GM12878 (cell line): ENCODE measurements at regions not wholly inside any gene's neighbourhood (a gene's known extent, or its start where the extent isn't known, plus 50 kb on each side); places are given as distances from the start of the nearest gene placed in this dataset.

Experiments used
- ATAC-seq: fragments of 200-7000 bp; cut with Tn5 transposase; 3 replicates; pipeline ENCODE4 v1.9.1; 2020; ENCODE audit warnings: mild to moderate bottlenecking, moderate library complexity
- BruUV-seq: library from RNA; stranded (reverse); fragments of 400-500 nt; replicated peaks from 2 replicates; lab custom pipeline; 2021; lab: Mats Ljungman, UMichigan
- CTCF ChIA-PET: fragments of 300-600 bp; sonication (Branson Sonifier 250); formaldehyde crosslinking; extraction: SDS; loops from one replicate; lab custom pipeline; 2021; ENCODE audit warnings: inconsistent platforms; lab: Yijun Ruan, JAX
- POLR2A ChIA-PET: fragments of 350-600 bp; formaldehyde crosslinking; extraction: SDS; loops from one replicate; lab custom pipeline; 2021; ENCODE audit warnings: inconsistent platforms; lab: Charles Lee
- RAD21 ChIA-PET: fragments of 300-600 bp; sonication (Branson Sonifier 250); formaldehyde crosslinking; loops from one replicate; lab custom pipeline; 2023; ENCODE audit warnings: antibody characterized with exemption; ENCODE audit not compliant: unreplicated experiment; lab: Charles Lee
- SMC1A ChIA-PET: fragments of 300-600 bp; sonication (Branson Sonifier 250); formaldehyde crosslinking; loops from one replicate; lab custom pipeline; 2023; ENCODE audit not compliant: unreplicated experiment, uncharacterized antibody; lab: Charles Lee
- DNase-seq: peaks from one replicate; pipeline ENCODE4 v3.0.0-alpha.2; 2011; ENCODE audit warnings: low read depth, low spot score
- FAIRE-seq: peaks from 3 replicates; lab custom pipeline; 2011; peaks lifted over from hg19 to GRCh38; lab: Jason Lieb, UNC
- H2AFZ ChIP-seq: 2 replicates; pipeline ENCODE4 v1.6.0; 2011; ENCODE audit warnings: low read depth, low read length, control low read depth; ENCODE audit not compliant: control insufficient read depth
- H3K27ac ChIP-seq: 2 replicates; pipeline ENCODE4 v1.5.1; 2011; ENCODE audit warnings: control low read depth; ENCODE audit not compliant: control insufficient read depth, insufficient read depth
- H3K27me3 ChIP-seq, 2 experiments: replicated peaks in 1 of 2; 2 replicates each; pipeline versions ENCODE4 v1.6.0 to v1.6.1; 2011; ENCODE audit warnings: low read length in 1 of 2; ENCODE audit not compliant: control insufficient read depth in 2 of 2, insufficient read depth in 2 of 2
- H3K36me3 ChIP-seq, 2 experiments: 2 replicates each; pipeline ENCODE4 v1.5.1; 2011; ENCODE audit warnings: low read length in 1 of 2; ENCODE audit not compliant: control insufficient read depth in 2 of 2, insufficient read depth in 2 of 2
- H3K4me1 ChIP-seq: 2 replicates; pipeline ENCODE4 v1.6.1; 2011; ENCODE audit warnings: mild to moderate bottlenecking, low read length, moderate library complexity, mixed read lengths; ENCODE audit not compliant: control insufficient read depth, insufficient read depth
- H3K4me2 ChIP-seq: 2 replicates; pipeline ENCODE4 v1.6.0; 2011; ENCODE audit warnings: control low read depth; ENCODE audit not compliant: control insufficient read depth, insufficient read depth
- H3K4me3 ChIP-seq: fragments of 200-600 bp; sonication (generic); 2 replicates; pipeline ENCODE4 v1.5.1; 2016
- H3K79me2 ChIP-seq: 2 replicates; pipeline ENCODE4 v1.6.0; 2011; ENCODE audit warnings: low read length; ENCODE audit not compliant: control insufficient read depth, insufficient read depth
- H3K9ac ChIP-seq: 2 replicates; pipeline ENCODE4 v1.8.0; 2011; ENCODE audit warnings: low read length, control low read depth, mixed read lengths; ENCODE audit not compliant: control insufficient read depth, insufficient read depth
- H3K9me3 ChIP-seq: replicated peaks from 3 replicates; pipeline ENCODE4 v1.5.1; 2011; ENCODE audit warnings: mild to moderate bottlenecking, low read length; ENCODE audit not compliant: control insufficient read depth, insufficient read depth
- H4K20me1 ChIP-seq: 2 replicates; pipeline ENCODE4 v1.6.0; 2011; ENCODE audit not compliant: control insufficient read depth, insufficient read depth
- ATF7 ChIP-seq: fragments of 450-650 bp; IDR thresholded peaks from 2 replicates; pipeline ENCODE4 v1.6.1; 2016; ENCODE audit warnings: low read depth, mild to moderate bottlenecking
- BHLHE40 ChIP-seq, 2 experiments: fragments of 450-650 bp in 1 of 2; IDR thresholded peaks; 2 replicates each; pipeline ENCODE4 v1.6.1; 2011 to 2017; ENCODE audit warnings: low read depth in 2 of 2, borderline replicate concordance in 1 of 2, improper control_type of control experiment in 1 of 2, low read length in 1 of 2, mild to moderate bottlenecking in 1 of 2
- BRCA1 ChIP-seq: IDR thresholded peaks from 2 replicates; pipeline ENCODE4 v1.6.1; 2011; ENCODE audit warnings: low read depth, low read length, improper control_type of control experiment
- CTCF ChIP-seq, 3 experiments: IDR thresholded peaks in 2 of 3; conservative IDR thresholded peaks in 1 of 3; 2 replicates each; pipeline ENCODE4 v1.5.1; 2011; ENCODE audit warnings: low read depth in 3 of 3, low read length in 3 of 3, mild to moderate bottlenecking in 3 of 3, control low read depth in 2 of 3, moderate library complexity in 2 of 3, inconsistent platforms in 1 of 3, mixed read lengths in 1 of 3; ENCODE audit not compliant: control insufficient read depth in 2 of 3, insufficient read depth in 1 of 3; ENCODE audit errors: extremely low read depth in 1 of 3
- EED ChIP-seq: sonication (generic); IDR thresholded peaks from 2 replicates; pipeline ENCODE4 v1.6.1; 2016; ENCODE audit warnings: antibody characterized with exemption, low read depth
- RBBP5 ChIP-seq: fragments of 200-600 bp; sonication (generic); conservative IDR thresholded peaks from 2 replicates; pipeline ENCODE4 v1.6.1; 2016
- RCOR1 ChIP-seq: conservative IDR thresholded peaks from 2 replicates; pipeline ENCODE4 v1.6.1; 2012; ENCODE audit warnings: low read depth, low read length, improper control_type of control experiment
- SUPT20H ChIP-seq: IDR thresholded peaks from 2 replicates; pipeline ENCODE4 v1.6.1; 2011; ENCODE audit warnings: low read depth, mild to moderate bottlenecking, low read length, moderate library complexity, borderline replicate concordance; ENCODE audit not compliant: control insufficient read depth
- TCF12 ChIP-seq: IDR thresholded peaks from 2 replicates; pipeline ENCODE4 v1.6.1; 2011; ENCODE audit warnings: low read depth, mild to moderate bottlenecking, low read length
- YBX1 ChIP-seq: fragments of 450-650 bp; IDR thresholded peaks from 2 replicates; pipeline ENCODE4 v1.6.1; 2016; ENCODE audit warnings: antibody characterized with exemption
- WGBS: methylation state at CpG from one replicate; pipeline ENCODE4 v1.1.6; 2016; ENCODE audit warnings: low lambda C conversion rate; ENCODE audit not compliant: insufficient replicate concordance, insufficient coverage; ENCODE audit errors: missing lambda C conversion rate; 5-methylcytosine and 5-hydroxymethylcytosine counted together
- in situ Hi-C: fragments of 300-500 bp; cut with MboI; formaldehyde crosslinking; loops from 9 replicates; pipeline ENCODE4 v1.14.3; 2018; ENCODE audit warnings: mixed read lengths
- intact Hi-C: fragments of 100-400 bp; cut with micrococcal nuclease; formaldehyde crosslinking; loops from one replicate; pipeline ENCODE4 v1.14.2; 2022; ENCODE audit not compliant: unreplicated experiment
- TF ChIP-seq, protein P1 (sequence below): fragments of 450-650 bp; formaldehyde crosslinking; IDR thresholded peaks from 2 replicates; pipeline ENCODE4 v1.4.0; 2020; ENCODE audit warnings: mild to moderate bottlenecking, moderate library complexity

GRCh38 chr5:104952876-104953275, 1390.3 kb upstream of the NUDT12 start:
- no TSS peak for BruUV-seq
- no peak for FAIRE-seq
- DNase-seq, result no peak
- no peak for ATAC-seq
- intact Hi-C loops (no loop called here), in situ Hi-C loops (no loop called here)
- POLR2A ChIA-PET, result no interaction called here
- H2AFZ ChIP-seq, result no peak overlapping the region
- H4K20me1 ChIP-seq, result no peaks in the 10 kb centered on the region
- H3K4me1 ChIP-seq, result no peaks in the 10 kb centered on the region
- H3K9ac ChIP-seq, result no peak overlapping the region
- no peaks in the 10 kb centered on the region for H3K79me2 ChIP-seq
- H3K4me3 ChIP-seq, result no peak overlapping the region
- WGBS, result 90% methylated on average over 1 of the region's 1 CpG
- H3K27me3 ChIP-seq, result no peaks in the 10 kb centered on the region
- CTCF ChIA-PET, result no interaction called here
- no peaks in the 10 kb centered on the region for H3K9me3 ChIP-seq
- RAD21 ChIA-PET, result no interaction called here
- no peak for TF ChIP-seq BRCA1
- TF ChIP-seq, protein P1, sequence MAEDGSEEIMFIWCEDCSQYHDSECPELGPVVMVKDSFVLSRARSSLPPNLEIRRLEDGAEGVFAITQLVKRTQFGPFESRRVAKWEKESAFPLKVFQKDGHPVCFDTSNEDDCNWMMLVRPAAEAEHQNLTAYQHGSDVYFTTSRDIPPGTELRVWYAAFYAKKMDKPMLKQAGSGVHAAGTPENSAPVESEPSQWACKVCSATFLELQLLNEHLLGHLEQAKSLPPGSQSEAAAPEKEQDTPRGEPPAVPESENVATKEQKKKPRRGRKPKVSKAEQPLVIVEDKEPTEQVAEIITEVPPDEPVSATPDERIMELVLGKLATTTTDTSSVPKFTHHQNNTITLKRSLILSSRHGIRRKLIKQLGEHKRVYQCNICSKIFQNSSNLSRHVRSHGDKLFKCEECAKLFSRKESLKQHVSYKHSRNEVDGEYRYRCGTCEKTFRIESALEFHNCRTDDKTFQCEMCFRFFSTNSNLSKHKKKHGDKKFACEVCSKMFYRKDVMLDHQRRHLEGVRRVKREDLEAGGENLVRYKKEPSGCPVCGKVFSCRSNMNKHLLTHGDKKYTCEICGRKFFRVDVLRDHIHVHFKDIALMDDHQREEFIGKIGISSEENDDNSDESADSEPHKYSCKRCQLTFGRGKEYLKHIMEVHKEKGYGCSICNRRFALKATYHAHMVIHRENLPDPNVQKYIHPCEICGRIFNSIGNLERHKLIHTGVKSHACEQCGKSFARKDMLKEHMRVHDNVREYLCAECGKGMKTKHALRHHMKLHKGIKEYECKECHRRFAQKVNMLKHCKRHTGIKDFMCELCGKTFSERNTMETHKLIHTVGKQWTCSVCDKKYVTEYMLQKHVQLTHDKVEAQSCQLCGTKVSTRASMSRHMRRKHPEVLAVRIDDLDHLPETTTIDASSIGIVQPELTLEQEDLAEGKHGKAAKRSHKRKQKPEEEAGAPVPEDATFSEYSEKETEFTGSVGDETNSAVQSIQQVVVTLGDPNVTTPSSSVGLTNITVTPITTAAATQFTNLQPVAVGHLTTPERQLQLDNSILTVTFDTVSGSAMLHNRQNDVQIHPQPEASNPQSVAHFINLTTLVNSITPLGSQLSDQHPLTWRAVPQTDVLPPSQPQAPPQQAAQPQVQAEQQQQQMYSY, result no peak
- TF ChIP-seq TCF12, result no peak
- TF ChIP-seq CTCF (IDR thresholded peaks at IDR 0.05 in 2 of 3, conservative IDR thresholded peaks at IDR 0.05 in 1 of 3; ENCODE audit: control insufficient read depth in 2 of 3, extremely low read depth in 1 of 3, insufficient read depth in 1 of 3, low read depth in 3 of 3, low read length in 3 of 3), result no peak
- TF ChIP-seq RBBP5, result no peak
- TF ChIP-seq ATF7, result no peak
- TF ChIP-seq BHLHE40 (IDR thresholded peaks at IDR 0.05; ENCODE audit: borderline replicate concordance in 1 of 2, low read depth in 2 of 2, low read length in 1 of 2), result no peak
- no peak for TF ChIP-seq YBX1
- no peak for TF ChIP-seq RCOR1
- TF ChIP-seq SUPT20H, result no peak
- no peak for TF ChIP-seq EED
- no peak overlapping the region for H3K4me2 ChIP-seq
- SMC1A ChIA-PET, result no interaction called here
- H3K27ac ChIP-seq, result no peak overlapping the region
- no peaks in the 10 kb centered on the region for H3K36me3 ChIP-seq
